AG10803 (cell line): ENCODE measurements at regions not wholly inside any gene's neighbourhood (a gene's known extent, or its start where the extent isn't known, plus 50 kb on each side); places are given as distances from the start of the nearest gene placed in this dataset.

Source experiments
- DNase-seq: peaks from one replicate; pipeline ENCODE4 v3.0.0; 2010; ENCODE audit warnings: low read depth
- H3K4me3 ChIP-seq: 2 replicates; pipeline ENCODE4 v1.5.1; 2011; ENCODE audit warnings: mild to moderate bottlenecking, low read length, control low read depth
- TF ChIP-seq, protein P1 (sequence below): conservative IDR thresholded peaks from 2 replicates; pipeline ENCODE4 v1.5.1; 2011; ENCODE audit warnings: mild to moderate bottlenecking, low read length, control low read depth, inconsistent platforms

DNA sequence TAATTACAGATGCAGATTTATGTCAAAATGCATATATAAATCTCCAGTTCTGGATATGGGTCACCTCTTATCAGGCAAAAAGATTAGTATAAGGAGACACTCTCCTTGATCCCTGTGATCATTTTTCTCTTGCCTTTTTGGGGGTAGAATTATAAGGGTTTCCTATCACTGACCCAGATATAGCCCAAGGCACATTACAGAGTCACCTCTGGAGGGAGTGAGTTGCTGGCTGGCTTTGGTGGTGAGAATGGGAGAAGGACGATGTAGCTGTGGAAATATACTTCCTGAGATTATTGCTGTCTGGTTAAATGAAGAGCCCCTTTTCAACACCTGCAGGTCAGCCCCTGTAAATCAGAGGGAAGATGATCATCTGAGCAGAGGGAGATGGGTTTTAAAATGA, 418.7 kb downstream of the MTX2 start:
- TF ChIP-seq, protein P1, sequence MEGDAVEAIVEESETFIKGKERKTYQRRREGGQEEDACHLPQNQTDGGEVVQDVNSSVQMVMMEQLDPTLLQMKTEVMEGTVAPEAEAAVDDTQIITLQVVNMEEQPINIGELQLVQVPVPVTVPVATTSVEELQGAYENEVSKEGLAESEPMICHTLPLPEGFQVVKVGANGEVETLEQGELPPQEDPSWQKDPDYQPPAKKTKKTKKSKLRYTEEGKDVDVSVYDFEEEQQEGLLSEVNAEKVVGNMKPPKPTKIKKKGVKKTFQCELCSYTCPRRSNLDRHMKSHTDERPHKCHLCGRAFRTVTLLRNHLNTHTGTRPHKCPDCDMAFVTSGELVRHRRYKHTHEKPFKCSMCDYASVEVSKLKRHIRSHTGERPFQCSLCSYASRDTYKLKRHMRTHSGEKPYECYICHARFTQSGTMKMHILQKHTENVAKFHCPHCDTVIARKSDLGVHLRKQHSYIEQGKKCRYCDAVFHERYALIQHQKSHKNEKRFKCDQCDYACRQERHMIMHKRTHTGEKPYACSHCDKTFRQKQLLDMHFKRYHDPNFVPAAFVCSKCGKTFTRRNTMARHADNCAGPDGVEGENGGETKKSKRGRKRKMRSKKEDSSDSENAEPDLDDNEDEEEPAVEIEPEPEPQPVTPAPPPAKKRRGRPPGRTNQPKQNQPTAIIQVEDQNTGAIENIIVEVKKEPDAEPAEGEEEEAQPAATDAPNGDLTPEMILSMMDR = no peak

DNA sequence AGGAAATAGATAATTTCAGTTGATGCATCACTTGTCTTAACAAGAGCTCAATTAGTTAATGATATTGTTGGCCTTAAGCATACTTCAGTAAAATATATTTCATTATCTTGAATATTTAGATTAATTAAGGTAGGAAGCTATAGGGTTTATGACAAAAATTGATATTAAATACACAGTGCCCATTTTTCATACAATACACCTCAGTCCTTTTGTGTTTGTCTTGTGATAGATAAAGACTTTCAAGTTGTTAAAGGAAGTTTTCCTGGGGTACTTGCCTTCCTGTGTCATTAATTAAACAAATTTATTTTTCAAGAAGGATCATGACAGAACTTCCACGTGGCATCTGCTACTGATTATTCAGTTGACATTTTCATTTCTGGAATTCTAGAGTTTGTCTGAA, 420.5 kb downstream of the MTX2 start:
- TF ChIP-seq, protein P1 = no peak
- H3K4me3 ChIP-seq = no peak overlapping the region
- DNase-seq = no peak

More for the DNA sequence above, 418.7 kb downstream of the MTX2 start:
- no peak for DNase-seq
- no peak overlapping the region for H3K4me3 ChIP-seq

DNA sequence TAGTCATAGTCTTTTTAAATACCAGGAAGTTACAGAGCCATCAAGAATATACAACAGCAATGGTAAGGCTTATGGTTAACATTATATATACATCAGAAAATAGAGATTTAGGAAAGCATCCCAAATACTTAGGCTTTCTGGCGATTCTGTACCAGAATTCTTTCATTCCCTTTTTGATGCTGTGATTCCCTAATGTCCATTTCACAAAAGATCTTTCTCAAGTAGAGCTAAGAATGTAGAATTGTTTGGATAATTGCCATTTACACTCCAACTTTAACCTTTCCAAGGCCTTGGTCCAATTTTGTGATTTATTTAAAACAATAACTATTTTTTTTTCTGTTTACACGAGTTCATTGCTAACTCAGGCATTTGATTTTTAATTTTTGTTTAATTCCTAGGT, 422.2 kb downstream of the MTX2 start:
- H3K4me3 ChIP-seq = no peak overlapping the region
- TF ChIP-seq, protein P1 = no peak

DNA sequence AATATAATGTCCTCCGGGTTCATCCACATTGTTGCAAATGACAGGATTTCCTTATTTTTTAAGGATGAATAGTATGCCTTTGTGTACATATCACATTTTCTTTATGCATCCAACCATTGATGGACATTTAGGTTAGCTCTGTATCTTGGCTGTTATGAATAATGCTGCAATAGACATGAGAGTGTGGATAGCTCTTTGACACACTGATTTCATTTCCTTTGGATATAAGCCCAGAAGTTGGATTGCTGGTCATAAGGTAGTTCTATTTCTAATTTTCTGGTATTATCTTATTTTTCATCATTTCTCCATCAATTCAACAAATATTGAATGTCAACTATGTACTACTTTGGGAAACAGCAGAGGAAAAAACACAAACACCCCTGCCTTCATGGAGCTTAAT, 423.3 kb downstream of the MTX2 start:
- TF ChIP-seq, protein P1 = no peak
- H3K4me3 ChIP-seq = no peak overlapping the region
- no peak for DNase-seq

More for the DNA sequence above, 422.2 kb downstream of the MTX2 start:
- no peak for DNase-seq

DNA sequence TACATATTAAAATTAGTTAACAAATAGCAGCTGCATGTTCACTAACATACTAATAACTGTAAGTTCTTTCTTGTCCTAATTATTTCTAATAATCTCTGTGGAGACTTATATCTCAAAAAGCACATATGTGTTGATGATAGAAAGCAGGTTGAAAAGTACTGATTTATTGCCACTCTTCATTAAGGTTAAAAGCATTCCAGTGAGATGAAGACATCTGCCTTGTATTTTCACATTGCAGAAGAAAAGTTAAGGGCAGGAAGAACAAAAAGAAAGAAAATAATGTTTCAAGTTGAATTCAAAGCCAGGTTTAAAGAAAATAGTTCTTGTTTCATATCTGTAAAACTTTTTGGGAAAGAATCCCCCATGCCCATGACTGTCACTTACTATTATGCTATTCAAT, 429.9 kb downstream of the MTX2 start:
- DNase-seq = no peak
- H3K4me3 ChIP-seq = no peak overlapping the region
- TF ChIP-seq, protein P1 = no peak

DNA sequence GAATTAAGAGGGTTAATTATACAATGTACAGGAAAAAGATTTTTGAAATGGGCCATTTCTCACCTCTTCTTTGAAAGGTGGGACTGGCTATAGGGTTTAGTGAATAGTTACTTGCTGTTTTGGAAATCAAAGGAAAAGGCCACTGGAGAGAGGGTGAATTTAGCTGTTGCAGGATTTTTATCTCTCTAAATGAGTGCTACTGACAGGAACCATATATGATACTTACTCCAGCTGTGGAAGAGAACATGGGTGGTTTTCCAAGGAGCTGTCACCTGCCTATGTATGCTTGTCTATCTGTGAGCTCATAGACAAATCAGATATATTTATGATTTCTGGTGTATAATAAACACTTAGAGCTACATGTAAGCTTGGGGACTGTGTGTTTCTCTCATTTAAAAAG, 430.4 kb downstream of the MTX2 start:
- no peak for DNase-seq
- TF ChIP-seq, protein P1 = no peak
- no peak overlapping the region for H3K4me3 ChIP-seq

DNA sequence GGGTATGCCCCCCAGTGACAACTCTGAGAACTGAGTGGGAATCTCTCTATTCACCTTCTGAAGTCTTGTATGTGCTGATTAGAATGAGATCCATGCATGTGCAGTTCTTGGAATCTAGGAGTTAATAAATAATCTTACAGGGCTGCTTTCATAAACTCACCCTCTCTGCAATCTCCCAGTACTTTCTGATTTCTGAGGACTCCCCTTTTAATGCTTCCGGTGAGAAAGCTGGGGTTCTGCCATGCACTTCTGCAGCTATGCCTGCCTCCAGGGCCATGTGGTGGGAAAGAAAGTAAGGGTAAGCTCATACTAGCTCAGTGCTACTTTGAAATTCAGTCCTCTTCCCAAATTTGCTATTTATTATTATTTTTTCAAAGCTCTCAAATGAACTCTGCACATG, 432.9 kb downstream of the MTX2 start:
- DNase-seq = no peak
- H3K4me3 ChIP-seq = no peak overlapping the region
- TF ChIP-seq, protein P1 = no peak
